GM21619 (cell line): ENCODE measurements at regions not wholly inside any gene's neighbourhood (a gene's known extent, or its start where the extent isn't known, plus 50 kb on each side); places are given as distances from the start of the nearest gene placed in this dataset.
A peak's percentile ranks its signal among the peaks of the same experiment; 100 is the strongest.
"Not testable (repeated sequence)": the region's sequence is repeated elsewhere in the genome, so short reads cannot be mapped to it uniquely, and the experiment has no call there.

Experiments
- ATAC-seq: cut with Tn5 transposase; IDR thresholded peaks from one replicate; pipeline ENCODE4 v1.9.1; 2021; ENCODE audit not compliant: unreplicated experiment

GRCh38 chrX:80508083-80508482 lies 87.8 kb downstream of the TENT5D start:
- not testable (repeated sequence) for ATAC-seq

- no peak for ATAC-seq
Measured at GRCh38 chrX:80511969-80512760, 91.9 kb downstream of the TENT5D start.

- no peak for ATAC-seq
Measured at GRCh38 chrX:80512924-80513323, 92.7 kb downstream of the TENT5D start.

- no peak for ATAC-seq
Measured at GRCh38 chrX:80513625-80514024, 93.4 kb downstream of the TENT5D start.

- ATAC-seq, result no peak
Measured at GRCh38 chrX:80537096-80537495, 116.8 kb downstream of the TENT5D start.

- ATAC-seq, result no peak
Measured at GRCh38 chrX:80550722-80551121, 130.5 kb downstream of the TENT5D start.

- ATAC-seq, result no peak
Measured at GRCh38 chrX:80556148-80556547, 135.9 kb downstream of the TENT5D start.

- no peak for ATAC-seq
Measured at GRCh38 chrX:80572636-80573035, 152.4 kb downstream of the TENT5D start.

- ATAC-seq, result no peak
Measured at GRCh38 chrX:80573275-80573674, 153.0 kb downstream of the TENT5D start.

GRCh38 chrX:80574486-80575086 lies 154.3 kb downstream of the TENT5D start:
- ATAC-seq, result not testable (repeated sequence)

- ATAC-seq, result no peak
Measured at GRCh38 chrX:80576267-80576666, 156.0 kb downstream of the TENT5D start.

GRCh38 chrX:80576806-80577533 lies 156.7 kb downstream of the TENT5D start:
- no peak for ATAC-seq

- peak; percentile 53 for ATAC-seq
Measured at GRCh38 chrX:80578517-80579105, 158.4 kb downstream of the TENT5D start.

- ATAC-seq, result not testable (repeated sequence)
Measured at GRCh38 chrX:80590992-80591391, 170.7 kb downstream of the TENT5D start.

- no peak for ATAC-seq
Measured at GRCh38 chrX:80602036-80602860, 182.0 kb downstream of the TENT5D start.
